H9 (cell line): ENCODE measurements at regions not wholly inside any gene's neighbourhood (a gene's known extent, or its start where the extent isn't known, plus 50 kb on each side); places are given as distances from the start of the nearest gene placed in this dataset.

Experiments used
- DNase-seq: peaks from one replicate; pipeline ENCODE4 v3.0.0-alpha.2; 2017
- H2AFZ ChIP-seq: one replicate; pipeline ENCODE4 v1.6.1; 2013; ENCODE audit warnings: mild to moderate bottlenecking, low read length, control low read depth, moderate library complexity
- H2AK5ac ChIP-seq: 2 replicates; pipeline ENCODE4 v1.6.1; 2013; ENCODE audit warnings: low read length, control low read depth, mixed read lengths; ENCODE audit not compliant: insufficient read length
- H2BK120ac ChIP-seq: one replicate; pipeline ENCODE4 v1.6.1; 2013; ENCODE audit warnings: low read depth, mild to moderate bottlenecking, low read length, control low read depth, inconsistent platforms; ENCODE audit not compliant: poor library complexity, severe bottlenecking
- H2BK12ac ChIP-seq: 2 replicates; pipeline ENCODE4 v1.6.1; 2013; ENCODE audit warnings: low read length, control low read depth, mixed read lengths, low read depth; ENCODE audit not compliant: insufficient read length
- H2BK15ac ChIP-seq: 2 replicates; pipeline ENCODE4 v1.6.1; 2013; ENCODE audit warnings: low read depth, low read length, control low read depth
- H2BK20ac ChIP-seq: one replicate; pipeline ENCODE4 v1.6.1; 2013; ENCODE audit warnings: low read depth, mild to moderate bottlenecking, low read length, control low read depth, inconsistent platforms; ENCODE audit not compliant: poor library complexity, severe bottlenecking
- H2BK5ac ChIP-seq: 2 replicates; pipeline ENCODE4 v1.6.1; 2013; ENCODE audit warnings: low read length, control low read depth, mixed read lengths; ENCODE audit not compliant: insufficient read length
- H3K14ac ChIP-seq: 2 replicates; pipeline ENCODE4 v1.6.1; 2013; ENCODE audit warnings: low read length, control low read depth; ENCODE audit not compliant: insufficient read depth
- H3K18ac ChIP-seq: 2 replicates; pipeline ENCODE4 v1.6.1; 2013; ENCODE audit warnings: low read depth, mild to moderate bottlenecking, mixed read lengths, low read length, control low read depth; ENCODE audit not compliant: insufficient read length
- H3K23ac ChIP-seq: 2 replicates; pipeline ENCODE4 v1.6.1; 2013; ENCODE audit warnings: low read length, control low read depth, mixed read lengths, low read depth; ENCODE audit not compliant: insufficient read length
- H3K23me2 ChIP-seq: 2 replicates; pipeline ENCODE4 v1.6.1; 2013; ENCODE audit warnings: low read depth, mild to moderate bottlenecking, mixed read lengths, low read length, control low read depth; ENCODE audit not compliant: insufficient read length, poor library complexity, severe bottlenecking
- H3K27ac ChIP-seq: 2 replicates; pipeline ENCODE4 v1.5.1; 2013; ENCODE audit warnings: low read length, control low read depth, mixed read lengths, low read depth; ENCODE audit not compliant: insufficient read length
- H3K27me3 ChIP-seq: 2 replicates; pipeline ENCODE4 v1.6.1; 2013; ENCODE audit warnings: low read length, control low read depth, inconsistent platforms; ENCODE audit not compliant: insufficient read depth
- H3K4ac ChIP-seq: 2 replicates; pipeline ENCODE4 v1.6.1; 2013; ENCODE audit warnings: low read depth, mild to moderate bottlenecking, control low read depth, inconsistent platforms, low read length, moderate library complexity
- H3K4me1 ChIP-seq: 2 replicates; pipeline ENCODE4 v1.6.1; 2013; ENCODE audit warnings: low read length, control low read depth, inconsistent platforms; ENCODE audit not compliant: insufficient read depth
- H3K4me2 ChIP-seq: 2 replicates; pipeline ENCODE4 v1.6.1; 2013; ENCODE audit warnings: low read length, control low read depth, mixed read lengths; ENCODE audit not compliant: insufficient read length, insufficient read depth
- H3K56ac ChIP-seq: 2 replicates; pipeline ENCODE4 v1.6.1; 2013; ENCODE audit warnings: low read depth, mild to moderate bottlenecking, mixed read lengths, low read length, control low read depth; ENCODE audit not compliant: insufficient read length
- H3K79me1 ChIP-seq: 2 replicates; pipeline ENCODE4 v1.6.1; 2013; ENCODE audit warnings: low read depth, mild to moderate bottlenecking, moderate library complexity, low read length, control low read depth, inconsistent platforms; ENCODE audit not compliant: insufficient read depth, poor library complexity, severe bottlenecking
- H3K79me2 ChIP-seq: 2 replicates; pipeline ENCODE4 v1.6.1; 2013; ENCODE audit warnings: low read length, control low read depth, inconsistent platforms; ENCODE audit not compliant: insufficient read depth
- H3K9ac ChIP-seq: 2 replicates; pipeline ENCODE4 v1.6.1; 2013; ENCODE audit warnings: low read length, control low read depth, mixed read lengths; ENCODE audit not compliant: insufficient read length; ENCODE audit errors: extremely low read depth
- H3K9me3 ChIP-seq: one replicate; pipeline ENCODE4 v1.6.1; 2013; ENCODE audit warnings: low read depth, low read length, inconsistent platforms; ENCODE audit not compliant: control insufficient read depth
- H3T11ph ChIP-seq: one replicate; pipeline ENCODE4 v1.6.1; 2013; ENCODE audit warnings: mild to moderate bottlenecking, low read length, control low read depth, inconsistent platforms
- H4K20me1 ChIP-seq: one replicate; pipeline ENCODE4 v1.6.1; 2013; ENCODE audit not compliant: control insufficient read depth, insufficient read length, insufficient read depth
- H4K5ac ChIP-seq: 2 replicates; pipeline ENCODE4 v1.6.1; 2013; ENCODE audit warnings: low read depth, mild to moderate bottlenecking, mixed read lengths, low read length, control low read depth; ENCODE audit not compliant: insufficient read length
- H4K8ac ChIP-seq: replicated peaks from 2 replicates; pipeline ENCODE4 v1.6.1; 2013; ENCODE audit warnings: low read length, control low read depth, mixed read lengths, low read depth; ENCODE audit not compliant: insufficient read length
- H4K91ac ChIP-seq: 2 replicates; pipeline ENCODE4 v1.6.1; 2013; ENCODE audit warnings: low read depth, mild to moderate bottlenecking, moderate library complexity, mixed read lengths, low read length, control low read depth; ENCODE audit not compliant: insufficient read length
- H3K27ac Mint-ChIP-seq, 3 experiments: 2 replicates in 2 of 3; 3 replicates in 1 of 3; pipeline ENCODE4 v1.8.0; 2020 to 2021; ENCODE audit warnings: mixed read lengths in 3 of 3, mild to moderate bottlenecking in 1 of 3, moderate library complexity in 1 of 3
- H3K27me3 Mint-ChIP-seq: 2 replicates; pipeline ENCODE4 v1.8.0; 2021; ENCODE audit warnings: low read depth, mild to moderate bottlenecking, moderate library complexity, mixed read lengths
- H3K36me3 Mint-ChIP-seq, 3 experiments: 2 replicates in 2 of 3; 3 replicates in 1 of 3; pipeline ENCODE4 v1.8.0; 2020 to 2021; ENCODE audit warnings: low read depth in 3 of 3, mixed read lengths in 3 of 3; ENCODE audit not compliant: insufficient read depth in 1 of 3
- H3K4me1 Mint-ChIP-seq, 2 experiments: 2 replicates each; pipeline ENCODE4 v1.8.0; 2020; ENCODE audit warnings: mixed read lengths in 2 of 2
- H3K4me3 Mint-ChIP-seq, 2 experiments: 2 replicates in 1 of 2; 3 replicates in 1 of 2; pipeline ENCODE4 v1.8.0; 2020 to 2021; ENCODE audit warnings: mild to moderate bottlenecking in 2 of 2, mixed read lengths in 2 of 2, moderate library complexity in 1 of 2
- H3K9me3 Mint-ChIP-seq, 2 experiments: 2 replicates in 1 of 2; 3 replicates in 1 of 2; pipeline ENCODE4 v1.8.0; 2020; ENCODE audit warnings: mild to moderate bottlenecking in 2 of 2, mixed read lengths in 2 of 2, moderate library complexity in 1 of 2
- CTCF ChIP-seq: fragments of 200-600 bp; sonication (generic); conservative IDR thresholded peaks from 3 replicates; pipeline ENCODE4 v1.8.0; 2021; ENCODE audit warnings: antibody characterized with exemption, mild to moderate bottlenecking
- WGBS: extraction: QIAGEN DNeasy Blood & Tissue Kit; methylation state at CpG from one replicate; pipeline ENCODE4 v1.1.7; 2013; ENCODE audit warnings: missing lambda C conversion rate, low lambda C conversion rate, mixed read lengths; ENCODE audit not compliant: insufficient read length; ENCODE audit errors: extremely low coverage; 5-methylcytosine and 5-hydroxymethylcytosine counted together

GRCh38 chr20:10987651-10988383, 314.0 kb upstream of the JAG1 start:
- Histone ChIP-seq H3K9ac (no peak overlapping the region), H4K8ac (no peak overlapping the region), H3T11ph (no peak overlapping the region), H2BK15ac (no peak overlapping the region), H2AK5ac (no peak overlapping the region), H2AFZ (no peak overlapping the region), H3K23ac (no peak overlapping the region), H3K18ac (no peak overlapping the region), H2BK120ac (no peak overlapping the region), H3K9me3 (no peaks in the 10 kb centered on the region), H3K14ac (no peak overlapping the region), H3K23me2 (no peaks in the 10 kb centered on the region), H3K4me1 (peaks cover 5% of the 10 kb centered on the region; the same call in 1 of the 2 replicates), H3K56ac (no peak overlapping the region), H3K27me3 (no peaks in the 10 kb centered on the region), H3K79me1 (no peaks in the 10 kb centered on the region), H4K20me1 (no peaks in the 10 kb centered on the region), H4K91ac (no peak overlapping the region), H3K79me2 (no peaks in the 10 kb centered on the region), H2BK12ac (no peak overlapping the region), H3K27ac (no peak overlapping the region), H2BK5ac (no peak overlapping the region), H3K4me2 (no peak overlapping the region), H2BK20ac (no peak overlapping the region), H4K5ac (no peak overlapping the region), H3K4ac (no peak overlapping the region)
- no CpG with 5 or more reads among the region's 5 CpGs for WGBS
- no peaks in the 10 kb centered on the region; a peak in 1 of 7 replicates for H3K36me3 Mint-ChIP-seq
- no peak for DNase-seq
- no peaks in the 10 kb centered on the region for H3K9me3 Mint-ChIP-seq
- TF ChIP-seq CTCF, result no peak
- no peak overlapping the region for H3K4me3 Mint-ChIP-seq
- H3K27me3 Mint-ChIP-seq, result no peaks in the 10 kb centered on the region
- H3K27ac Mint-ChIP-seq, result no peak overlapping the region
- H3K4me1 Mint-ChIP-seq, result peaks cover 18 to 25% of the 10 kb centered on the region in 2 experiments
